NCI-H774 (cell line): ENCODE measurements at regions not wholly inside any gene's neighbourhood (a gene's known extent, or its start where the extent isn't known, plus 50 kb on each side); places are given as distances from the start of the nearest gene placed in this dataset.

ENCODE experiments used
- DNase-seq: peaks from one replicate; lab custom pipeline; 2025; lab: John Stamatoyannopoulos, UW

DNA sequence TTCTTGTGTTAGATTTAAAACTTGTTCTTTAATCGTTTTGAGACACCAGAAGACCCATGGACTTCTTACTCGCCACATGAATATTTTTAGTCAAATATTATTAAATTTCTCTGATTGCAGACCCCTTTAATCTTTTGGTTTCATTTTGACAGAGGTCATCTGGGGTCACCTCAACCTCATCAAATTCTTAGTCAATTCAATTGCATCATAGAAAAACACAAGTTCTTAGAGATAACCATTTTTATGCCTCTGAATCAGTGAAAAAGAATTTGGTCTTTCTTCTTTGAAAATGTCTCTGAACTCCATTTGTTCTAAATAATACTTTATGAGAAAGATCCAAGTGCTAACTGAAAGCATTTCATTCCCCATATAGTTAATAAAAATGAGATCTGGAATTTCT, 55.2 kb upstream of the CBLN4 start:
- DNase-seq: no peak

GRCh38 chr20:56069016-56069415, 63.7 kb upstream of the CBLN4 start:
- no peak for DNase-seq

DNA sequence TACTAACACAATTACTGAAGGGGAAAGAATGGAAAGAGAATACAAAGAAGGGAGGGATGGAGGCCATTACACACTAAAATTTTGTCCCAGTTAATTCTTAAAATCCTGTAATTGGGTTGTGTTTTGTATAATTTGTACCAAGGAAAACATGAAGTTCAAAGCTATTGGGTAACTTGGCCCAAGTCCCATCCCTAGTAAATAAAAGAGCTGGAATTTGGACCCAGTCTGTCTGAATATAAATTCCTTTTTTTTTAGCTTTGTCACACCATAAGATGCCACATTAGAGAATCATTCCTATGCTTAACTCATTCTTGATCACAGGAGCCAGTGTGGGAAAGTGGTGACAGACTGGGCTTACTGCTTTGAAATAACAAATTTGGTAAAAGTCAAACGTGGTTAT, 66.8 kb upstream of the CBLN4 start:
- DNase-seq: no peak

- no peak for DNase-seq
Observed at GRCh38 chr20:56088375-56088774, 83.1 kb upstream of the CBLN4 start.

GRCh38 chr20:56091628-56092234, 86.4 kb upstream of the CBLN4 start:
- no peak for DNase-seq

GRCh38 chr20:56094228-56094627, 88.9 kb upstream of the CBLN4 start:
- DNase-seq: no peak

GRCh38 chr20:56098981-56099500, 93.7 kb upstream of the CBLN4 start:
- no peak for DNase-seq

DNA sequence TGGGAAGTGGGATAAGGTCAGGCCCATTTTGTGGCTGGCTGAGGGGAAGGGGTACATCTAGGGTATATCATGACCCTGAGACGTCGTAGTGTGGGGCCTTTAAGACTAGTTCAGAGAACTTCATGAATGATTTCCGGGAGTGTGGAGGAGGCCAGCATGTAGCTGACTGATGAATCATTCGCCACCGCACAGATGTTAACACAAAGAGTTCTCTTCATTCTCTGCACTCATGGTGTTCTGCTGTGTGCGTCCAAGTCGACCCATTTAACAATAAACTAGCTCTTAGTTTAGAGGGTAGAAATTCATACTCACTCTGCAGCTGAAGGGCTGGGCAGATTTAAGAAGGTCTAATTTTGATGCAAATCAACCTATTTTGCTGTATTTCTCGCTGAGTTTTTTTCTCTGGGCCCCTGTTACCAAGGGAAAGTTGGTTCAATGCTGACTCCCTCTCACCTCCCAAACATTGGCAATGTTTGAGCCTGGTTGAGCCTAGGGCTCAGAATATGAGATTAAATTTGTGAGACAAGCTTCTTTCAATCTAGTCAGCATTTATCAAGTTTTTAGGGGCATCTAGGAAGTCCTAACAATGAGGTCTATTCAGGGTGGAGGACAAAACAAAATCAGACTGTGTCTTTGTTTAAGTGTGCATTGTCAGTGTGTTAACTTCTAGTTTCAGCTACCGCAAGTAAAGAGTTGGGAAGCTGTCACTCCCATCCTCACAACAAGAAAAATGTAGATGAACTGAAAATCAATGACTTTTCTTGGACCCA, 106.8 kb upstream of the CBLN4 start:
- DNase-seq: no peak

DNA sequence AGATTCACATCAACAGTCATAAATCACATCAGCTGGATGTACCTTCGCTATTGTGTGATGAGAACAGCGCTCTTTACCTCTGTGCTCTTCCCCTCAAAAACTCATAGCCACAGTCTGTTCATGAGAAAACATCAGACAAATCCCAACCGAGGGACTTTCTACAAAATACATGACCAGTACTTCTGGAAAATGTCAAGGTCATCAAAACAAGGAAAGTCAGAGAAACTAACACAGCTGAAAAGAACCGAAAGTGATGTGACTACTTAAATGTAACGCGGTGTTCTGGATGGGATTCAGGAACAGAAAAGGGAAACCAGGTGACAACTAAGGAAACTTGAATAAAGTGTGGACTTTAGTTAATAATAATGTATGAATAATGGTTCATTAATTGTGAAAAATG, 112.0 kb upstream of the CBLN4 start:
- DNase-seq: no peak

DNA sequence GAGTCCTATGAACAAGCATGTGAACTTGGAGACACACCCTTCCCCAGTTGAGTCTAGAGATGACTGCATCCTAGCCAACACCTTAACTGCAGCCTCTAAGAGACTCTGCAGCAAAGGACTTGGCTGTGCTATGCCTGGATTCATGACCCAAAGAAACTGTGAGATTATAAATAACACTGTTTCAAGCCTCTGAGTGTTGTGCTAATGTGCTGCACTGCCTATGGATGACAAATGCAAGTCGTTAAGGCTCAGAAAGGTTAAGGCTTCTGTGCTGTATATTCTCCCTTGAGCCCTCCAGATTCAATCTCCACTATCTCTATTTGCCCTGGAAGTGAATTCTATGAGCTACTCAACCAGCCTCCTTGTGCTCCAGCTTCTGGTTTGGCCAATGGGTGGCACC, 116.5 kb upstream of the CBLN4 start:
- no peak for DNase-seq

DNA sequence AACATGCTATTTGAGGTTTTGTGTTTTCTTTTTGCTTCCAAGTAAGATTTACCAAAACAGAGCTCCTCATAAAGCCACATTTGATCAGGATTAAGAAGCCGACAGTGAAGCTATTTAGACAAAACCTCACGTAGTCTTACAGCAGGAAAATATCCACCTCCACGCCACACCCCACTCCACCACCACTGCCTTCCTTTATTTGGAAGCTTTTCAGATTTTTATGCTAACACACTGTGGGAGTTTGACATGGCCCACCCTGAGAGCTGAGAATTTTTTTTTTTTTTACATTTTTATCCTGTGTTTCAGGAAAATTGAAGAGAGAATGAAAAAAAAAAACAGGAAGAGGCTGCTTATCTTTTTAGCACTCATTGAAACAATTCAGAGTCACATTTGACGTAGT, 104.8 kb upstream of the MC3R start:
- no peak for DNase-seq

DNA sequence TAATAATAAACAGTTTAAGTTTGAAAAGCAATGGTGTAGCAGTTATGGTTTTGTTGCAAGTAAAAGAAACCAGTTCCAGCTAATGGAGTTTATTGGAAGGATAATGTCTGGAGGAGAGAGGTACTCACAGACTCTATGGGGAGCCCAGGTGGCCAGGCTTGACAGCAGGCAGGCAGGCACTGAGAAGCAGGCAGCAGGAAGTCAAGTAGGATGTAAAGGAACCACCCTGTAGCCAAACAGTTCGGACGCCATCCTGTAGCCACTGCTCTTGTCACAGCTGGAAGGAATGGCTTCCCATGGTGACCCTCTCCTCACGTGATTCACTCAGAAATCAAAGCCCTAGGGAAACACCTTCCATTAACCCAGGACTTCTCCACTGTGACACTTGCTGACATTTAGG, 96.7 kb upstream of the MC3R start:
- DNase-seq: no peak

DNA sequence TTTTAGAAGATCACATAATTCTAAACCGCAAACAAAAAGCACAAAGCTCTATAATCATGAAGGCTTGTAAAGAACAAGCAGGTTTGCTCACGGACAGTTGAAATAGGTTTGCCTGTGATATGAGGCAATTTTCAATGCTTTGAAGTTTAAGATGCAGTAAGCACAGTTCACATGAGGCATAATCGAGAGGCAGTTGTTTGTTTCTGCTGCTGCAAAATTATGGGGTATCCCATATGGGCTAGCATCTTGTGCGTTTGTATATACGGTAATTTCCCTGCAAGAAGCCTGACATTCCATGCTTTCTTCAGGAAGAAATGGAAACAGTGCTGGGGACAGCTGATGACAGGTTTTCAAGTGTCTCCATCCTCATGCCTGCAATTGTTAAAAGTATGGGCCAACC, 94.6 kb upstream of the MC3R start:
- DNase-seq: no peak

DNA sequence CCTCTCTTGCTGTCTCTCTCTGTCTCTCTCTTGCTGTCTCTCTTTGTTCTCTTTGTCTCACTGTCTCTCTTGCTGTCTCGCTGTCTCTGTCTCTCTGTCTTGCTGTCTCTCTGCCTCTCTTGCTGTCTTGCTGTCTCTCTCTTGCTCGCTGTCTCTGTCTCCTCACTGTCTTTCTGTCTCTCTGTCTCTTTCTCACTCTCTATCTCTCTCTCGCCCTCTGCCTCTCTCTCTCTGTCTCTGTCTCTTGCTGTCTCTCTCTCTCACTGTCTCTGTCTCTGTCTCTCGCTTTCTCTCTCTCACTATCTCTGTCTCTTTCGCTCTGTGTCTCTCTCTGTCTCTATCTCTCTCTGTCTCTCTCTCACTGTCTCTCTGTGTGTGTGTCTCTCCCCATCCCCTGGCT, 92.9 kb upstream of the MC3R start:
- DNase-seq: no peak

DNA sequence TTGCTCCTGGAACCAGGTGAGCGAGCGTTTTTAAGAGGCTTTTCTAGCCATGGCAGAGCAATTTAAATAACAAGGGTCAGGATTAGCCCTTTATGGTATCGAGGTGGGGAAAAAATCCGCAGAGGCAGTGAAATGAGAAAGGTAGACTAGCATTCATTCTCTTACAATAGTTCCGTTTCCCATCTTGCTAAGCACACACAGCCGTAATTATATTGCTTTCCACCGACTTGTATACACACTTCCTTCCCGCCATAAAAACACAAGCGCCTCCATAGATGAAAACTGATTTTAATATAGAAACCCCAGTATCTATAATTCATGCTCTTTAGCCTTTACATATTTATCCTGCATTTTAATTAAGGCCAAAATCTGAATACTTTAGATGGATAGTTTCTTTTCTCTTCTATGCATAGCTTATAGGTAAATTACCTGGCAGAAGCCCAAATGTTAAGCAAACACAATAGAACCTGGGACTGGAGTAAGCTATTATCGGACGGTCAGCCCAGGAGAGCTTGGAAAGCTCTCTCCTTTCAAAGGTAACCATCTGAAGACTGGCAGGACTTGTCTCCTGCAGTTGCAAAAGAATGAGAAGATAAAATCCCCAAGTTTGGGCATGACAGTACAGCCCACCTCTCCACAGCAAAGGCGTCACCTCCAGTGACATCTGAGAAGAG, 90.9 kb upstream of the MC3R start:
- DNase-seq: peak; percentile 19

- DNase-seq: no peak
Observed at GRCh38 chr20:56158489-56158888, 90.0 kb upstream of the MC3R start.

DNA sequence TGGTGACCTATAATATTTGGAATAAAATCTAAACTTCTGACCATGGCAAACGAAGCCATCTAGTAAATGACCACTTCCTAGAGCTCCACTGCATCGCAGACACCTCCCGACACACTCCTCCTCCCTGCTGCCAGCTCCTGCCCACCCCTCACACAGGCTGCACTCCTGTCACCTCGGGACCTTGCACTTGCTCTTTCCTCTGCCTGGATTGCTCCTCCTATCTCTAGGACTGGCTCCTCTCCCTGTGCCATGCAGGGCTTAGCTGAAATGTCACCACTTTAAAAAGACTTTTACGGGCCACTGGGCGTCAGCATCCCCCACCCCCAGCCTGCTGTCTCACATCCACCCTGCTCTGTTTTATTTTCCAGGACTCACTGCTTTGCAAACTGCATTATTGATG, 87.6 kb upstream of the MC3R start:
- DNase-seq: no peak

GRCh38 chr20:56163806-56164205, 84.7 kb upstream of the MC3R start:
- DNase-seq: no peak

GRCh38 chr20:56166781-56167465, 81.6 kb upstream of the MC3R start:
- peak; percentile 78 for DNase-seq

DNA sequence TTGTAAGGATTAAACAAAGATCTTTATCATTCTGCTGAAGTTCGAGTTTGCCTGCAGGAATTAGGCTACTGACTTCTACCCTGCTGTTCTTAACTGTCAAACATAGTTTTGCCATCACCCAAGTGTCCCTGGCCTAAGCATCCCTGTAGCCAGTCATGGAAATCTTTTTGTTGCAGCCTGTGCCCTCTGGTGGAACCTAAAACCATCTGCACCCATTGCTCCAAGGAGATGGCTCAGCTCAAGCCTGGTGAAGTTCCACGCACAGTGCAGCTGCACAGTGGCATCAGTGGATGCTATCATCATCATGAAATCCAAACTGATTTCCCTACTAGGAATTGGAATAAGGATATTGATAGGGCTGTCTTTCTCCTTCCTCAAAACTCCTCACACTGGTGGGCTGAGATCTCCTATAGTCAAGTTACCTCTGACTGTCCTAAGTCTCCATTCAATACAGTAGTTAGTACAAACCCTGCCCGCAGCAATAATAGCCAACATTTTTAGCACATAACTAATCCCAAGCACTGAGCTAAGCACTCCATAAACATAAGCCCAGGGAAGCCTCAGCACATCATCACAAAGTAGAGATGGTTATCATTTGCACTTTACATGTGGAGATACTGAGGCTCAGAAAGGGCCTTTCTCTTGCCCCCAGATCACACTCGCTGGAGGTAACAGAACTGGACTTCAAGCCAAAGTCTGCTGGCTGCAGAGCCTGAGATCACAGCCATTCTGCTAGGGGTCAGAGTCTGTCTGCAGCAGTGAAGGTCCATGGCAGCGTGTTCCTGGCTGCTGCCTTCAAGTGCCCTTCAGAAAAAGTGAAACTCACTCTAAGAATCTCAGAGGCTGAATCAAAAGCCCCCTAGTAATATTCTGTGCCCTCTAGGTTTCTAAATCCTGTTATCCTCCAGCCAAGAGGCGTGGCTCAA, 77.2 kb upstream of the MC3R start:
- peak; percentile 36 for DNase-seq

DNA sequence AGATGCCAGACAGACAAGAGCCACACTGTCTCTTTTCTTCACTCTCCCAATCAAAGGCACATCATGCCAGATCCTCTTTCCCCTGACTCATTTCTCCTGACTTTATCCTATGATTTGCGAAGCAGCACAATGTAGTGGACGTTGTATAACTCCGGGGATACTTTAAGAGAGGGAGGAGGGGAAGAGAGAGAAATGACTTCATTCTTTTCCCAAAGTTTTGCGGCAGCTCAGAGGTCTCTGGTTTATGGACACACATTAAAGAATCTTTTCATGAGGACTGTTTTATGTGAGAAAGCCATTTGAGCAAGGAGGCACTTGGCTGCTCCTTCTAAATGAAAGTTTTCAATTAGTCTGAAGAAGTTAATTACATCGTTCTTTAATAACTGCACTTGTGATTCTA, 75.1 kb upstream of the MC3R start:
- no peak for DNase-seq

- no peak for DNase-seq
Observed at GRCh38 chr20:56174416-56174815, 74.1 kb upstream of the MC3R start.
